NB4 (cell line): ENCODE measurements at regions not wholly inside any gene's neighbourhood (a gene's known extent, or its start where the extent isn't known, plus 50 kb on each side); places are given as distances from the start of the nearest gene placed in this dataset.

ENCODE experiments used
- MAX ChIP-seq: IDR thresholded peaks from 2 replicates; pipeline ENCODE4 v1.6.1; 2011; ENCODE audit warnings: low read depth, low read length
- MYC ChIP-seq: IDR thresholded peaks from 2 replicates; pipeline ENCODE4 v1.6.1; 2011; ENCODE audit warnings: low read depth, low read length
- POLR2A ChIP-seq: IDR thresholded peaks from 2 replicates; pipeline ENCODE4 v1.6.1; 2011; ENCODE audit warnings: mild to moderate bottlenecking; ENCODE audit not compliant: insufficient read length; ENCODE audit errors: extremely low read depth
- TF ChIP-seq, protein P1 (sequence below): IDR thresholded peaks from one replicate; pipeline ENCODE4 v1.5.1; 2012; ENCODE audit warnings: low read depth, low read length

GRCh38 chr3:176820764-176821163 is 376.5 kb downstream of the TBL1XR1 start:
- no peak for TF ChIP-seq MAX
- TF ChIP-seq, protein P1, sequence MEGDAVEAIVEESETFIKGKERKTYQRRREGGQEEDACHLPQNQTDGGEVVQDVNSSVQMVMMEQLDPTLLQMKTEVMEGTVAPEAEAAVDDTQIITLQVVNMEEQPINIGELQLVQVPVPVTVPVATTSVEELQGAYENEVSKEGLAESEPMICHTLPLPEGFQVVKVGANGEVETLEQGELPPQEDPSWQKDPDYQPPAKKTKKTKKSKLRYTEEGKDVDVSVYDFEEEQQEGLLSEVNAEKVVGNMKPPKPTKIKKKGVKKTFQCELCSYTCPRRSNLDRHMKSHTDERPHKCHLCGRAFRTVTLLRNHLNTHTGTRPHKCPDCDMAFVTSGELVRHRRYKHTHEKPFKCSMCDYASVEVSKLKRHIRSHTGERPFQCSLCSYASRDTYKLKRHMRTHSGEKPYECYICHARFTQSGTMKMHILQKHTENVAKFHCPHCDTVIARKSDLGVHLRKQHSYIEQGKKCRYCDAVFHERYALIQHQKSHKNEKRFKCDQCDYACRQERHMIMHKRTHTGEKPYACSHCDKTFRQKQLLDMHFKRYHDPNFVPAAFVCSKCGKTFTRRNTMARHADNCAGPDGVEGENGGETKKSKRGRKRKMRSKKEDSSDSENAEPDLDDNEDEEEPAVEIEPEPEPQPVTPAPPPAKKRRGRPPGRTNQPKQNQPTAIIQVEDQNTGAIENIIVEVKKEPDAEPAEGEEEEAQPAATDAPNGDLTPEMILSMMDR = no peak
- no peak for TF ChIP-seq POLR2A
- no peak for TF ChIP-seq MYC
